H1 (cell line): ENCODE measurements at regions not wholly inside any gene's neighbourhood (a gene's known extent, or its start where the extent isn't known, plus 50 kb on each side); places are given as distances from the start of the nearest gene placed in this dataset.

Experiments
- CTCF ChIA-PET: fragments of 300-600 bp; sonication (Branson Sonifier 250); formaldehyde crosslinking; loops from one replicate; lab custom pipeline; 2021; ENCODE audit not compliant: partially characterized antibody; lab: Charles Lee
- POLR2A ChIA-PET: fragments of 300-600 bp; sonication (Branson Sonifier 250); formaldehyde crosslinking; loops from one replicate; lab custom pipeline; 2021; ENCODE audit warnings: inconsistent platforms; ENCODE audit not compliant: partially characterized antibody; lab: Charles Lee
- DNase-seq, 2 experiments: peaks; one replicate each; pipeline versions ENCODE4 v3.0.0 to v3.0.0-alpha.2; 2010 to 2022; ENCODE audit warnings: low spot score in 2 of 2, low read depth in 1 of 2, mixed read lengths in 1 of 2
- FAIRE-seq: peaks from 2 replicates; lab custom pipeline; 2011; peaks lifted over from hg19 to GRCh38; lab: Jason Lieb, UNC
- H2AFZ ChIP-seq: 2 replicates; pipeline ENCODE4 v1.8.1; 2012; ENCODE audit warnings: low read length, inconsistent platforms
- H2AK5ac ChIP-seq: 2 replicates; pipeline ENCODE4 v1.6.1; 2013; ENCODE audit warnings: low read depth, low read length
- H2BK120ac ChIP-seq: replicated peaks from 2 replicates; pipeline ENCODE3; 2013; ENCODE audit warnings: low read depth, low read length, inconsistent platforms
- H2BK12ac ChIP-seq: 2 replicates; pipeline ENCODE4 v1.6.1; 2013; ENCODE audit warnings: low read depth, low read length
- H2BK15ac ChIP-seq: 2 replicates; pipeline ENCODE4 v1.6.1; 2013; ENCODE audit warnings: low read length
- H2BK20ac ChIP-seq: 2 replicates; pipeline ENCODE4 v1.6.1; 2013; ENCODE audit warnings: low read length
- H2BK5ac ChIP-seq: 2 replicates; pipeline ENCODE4 v1.6.1; 2013; ENCODE audit warnings: low read depth, low read length
- H3K14ac ChIP-seq: 2 replicates; pipeline ENCODE4 v1.6.1; 2013; ENCODE audit warnings: inconsistent platforms; ENCODE audit not compliant: insufficient read length
- H3K18ac ChIP-seq: 2 replicates; pipeline ENCODE4 v1.6.1; 2013; ENCODE audit warnings: low read length; ENCODE audit errors: extremely low read depth
- H3K23ac ChIP-seq: 2 replicates; pipeline ENCODE4 v1.6.1; 2013; ENCODE audit warnings: inconsistent platforms; ENCODE audit not compliant: insufficient read length
- H3K23me2 ChIP-seq: 2 replicates; pipeline ENCODE4 v1.6.1; 2013; ENCODE audit warnings: low read depth, low read length
- H3K27ac ChIP-seq: 2 replicates; pipeline ENCODE4 v1.6.1; 2011; ENCODE audit warnings: low read depth, low read length, inconsistent platforms
- H3K27me3 ChIP-seq, 4 experiments: replicated peaks in 1 of 4; 1 replicate in 1 of 4; 2 replicates in 3 of 4; pipeline versions ENCODE4 v1.6.1 to v1.8.1; 2011 to 2013; ENCODE audit warnings: low read length in 3 of 4, mild to moderate bottlenecking in 3 of 4, inconsistent platforms in 2 of 4, mixed read lengths in 2 of 4, moderate library complexity in 1 of 4; ENCODE audit not compliant: control insufficient read depth in 3 of 4, insufficient read depth in 3 of 4; ENCODE audit errors: extremely low read depth in 1 of 4
- H3K36me3 ChIP-seq, 4 experiments: 2 replicates each; pipeline versions ENCODE4 v1.6.1 to v1.8.1; 2011 to 2013; ENCODE audit warnings: mild to moderate bottlenecking in 4 of 4, low read length in 3 of 4, moderate library complexity in 2 of 4, control low read depth in 1 of 4, inconsistent platforms in 1 of 4; ENCODE audit not compliant: insufficient read depth in 4 of 4, control insufficient read depth in 2 of 4
- H3K4ac ChIP-seq: replicated peaks from 2 replicates; pipeline ENCODE3; 2013; ENCODE audit warnings: low read length, low read depth, mixed read lengths, inconsistent platforms; ENCODE audit not compliant: insufficient read length
- H3K4me1 ChIP-seq, 4 experiments: replicated peaks in 1 of 4; 1 replicate in 1 of 4; 2 replicates in 3 of 4; pipeline versions ENCODE4 v1.6.1 to v1.8.1; 2011 to 2013; ENCODE audit warnings: low read length in 3 of 4, inconsistent platforms in 2 of 4, mixed read lengths in 1 of 4; ENCODE audit not compliant: insufficient read depth in 4 of 4, control insufficient read depth in 3 of 4
- H3K4me2 ChIP-seq, 2 experiments: 2 replicates each; pipeline versions ENCODE4 v1.6.1 to v1.8.1; 2011 to 2013; ENCODE audit warnings: low read depth in 2 of 2, low read length in 2 of 2, control low read depth in 1 of 2, inconsistent platforms in 1 of 2, mild to moderate bottlenecking in 1 of 2; ENCODE audit not compliant: insufficient read depth in 1 of 2
- H3K4me3 ChIP-seq, 4 experiments: fragments of 200-600, 300-600 bp in 1 of 4; sonication (generic), shearing (Covaris generic), sonication (Bioruptor Twin) in 1 of 4; 2 replicates each; pipeline versions ENCODE4 v1.5.1 to v1.8.1; 2011 to 2016; ENCODE audit warnings: low read length in 4 of 4, low read depth in 3 of 4, control low read depth in 2 of 4, inconsistent platforms in 2 of 4, mild to moderate bottlenecking in 2 of 4, mixed read lengths in 1 of 4, moderate library complexity in 1 of 4; ENCODE audit not compliant: insufficient read depth in 2 of 4; ENCODE audit errors: extremely low read depth in 1 of 4
- H3K56ac ChIP-seq: replicated peaks from 2 replicates; pipeline ENCODE3; 2013; ENCODE audit warnings: low read depth, mild to moderate bottlenecking, mixed read lengths, low read length, inconsistent platforms; ENCODE audit not compliant: insufficient read length
- H3K79me1 ChIP-seq: 2 replicates; pipeline ENCODE4 v1.6.1; 2013; ENCODE audit warnings: low read depth, low read length, control low read depth
- H3K79me2 ChIP-seq, 2 experiments: 2 replicates each; pipeline versions ENCODE4 v1.6.1 to v1.8.1; 2012 to 2013; ENCODE audit warnings: low read length in 2 of 2, mild to moderate bottlenecking in 2 of 2, inconsistent platforms in 1 of 2; ENCODE audit not compliant: insufficient read depth in 2 of 2, control insufficient read depth in 1 of 2
- H3K9ac ChIP-seq, 4 experiments: replicated peaks in 1 of 4; 1 replicate in 1 of 4; 2 replicates in 3 of 4; pipeline versions ENCODE4 v1.6.1 to v1.8.1; 2011 to 2013; ENCODE audit warnings: low read depth in 3 of 4, low read length in 3 of 4, control low read depth in 2 of 4, mild to moderate bottlenecking in 2 of 4, moderate library complexity in 2 of 4, inconsistent platforms in 1 of 4; ENCODE audit errors: extremely low read depth in 1 of 4
- H3K9me3 ChIP-seq, 2 experiments: 2 replicates each; pipeline versions ENCODE4 v1.6.1 to v1.8.1; 2012 to 2013; ENCODE audit warnings: mild to moderate bottlenecking in 2 of 2, moderate library complexity in 2 of 2, control low read depth in 1 of 2, inconsistent platforms in 1 of 2, low read depth in 1 of 2, low read length in 1 of 2, mixed read lengths in 1 of 2; ENCODE audit not compliant: insufficient read depth in 2 of 2
- H4K20me1 ChIP-seq, 2 experiments: replicated peaks in 1 of 2; 2 replicates each; pipeline versions ENCODE3 to v1.8.1; 2011 to 2013; ENCODE audit warnings: inconsistent platforms in 2 of 2, low read length in 2 of 2, mild to moderate bottlenecking in 1 of 2; ENCODE audit not compliant: insufficient read depth in 2 of 2, control insufficient read depth in 1 of 2
- H4K5ac ChIP-seq: 2 replicates; pipeline ENCODE4 v1.6.1; 2013; ENCODE audit warnings: low read length, low read depth, mixed read lengths, inconsistent platforms; ENCODE audit not compliant: insufficient read length
- H4K8ac ChIP-seq: 2 replicates; pipeline ENCODE4 v1.8.0; 2013; ENCODE audit warnings: mild to moderate bottlenecking, moderate library complexity, low read length, inconsistent platforms; ENCODE audit not compliant: insufficient read depth; ENCODE audit errors: extremely low read depth
- H4K91ac ChIP-seq: replicated peaks from 2 replicates; pipeline ENCODE3; 2013; ENCODE audit warnings: low read length, mixed read lengths, inconsistent platforms; ENCODE audit not compliant: insufficient read length
- ATF3 ChIP-seq: IDR thresholded peaks from 2 replicates; pipeline ENCODE4 v1.6.1; 2011; ENCODE audit warnings: low read depth, mild to moderate bottlenecking, low read length; ENCODE audit not compliant: insufficient read depth
- CHD2 ChIP-seq: IDR thresholded peaks from 2 replicates; pipeline ENCODE4 v1.6.1; 2012; ENCODE audit warnings: low read length, improper control_type of control experiment
- CTBP2 ChIP-seq: IDR thresholded peaks from 2 replicates; pipeline ENCODE4 v1.7.0; 2011; ENCODE audit warnings: borderline replicate concordance, mild to moderate bottlenecking, moderate library complexity, mixed read lengths, low read length; ENCODE audit not compliant: insufficient read depth, insufficient read length
- EP300 ChIP-seq, 2 experiments: IDR thresholded peaks; 1 replicate in 1 of 2; 2 replicates in 1 of 2; pipeline ENCODE4 v1.6.1; 2011 to 2012; ENCODE audit warnings: low read depth in 2 of 2, low read length in 2 of 2, mild to moderate bottlenecking in 2 of 2, borderline replicate concordance in 1 of 2, inconsistent platforms in 1 of 2, moderate library complexity in 1 of 2
- KDM1A ChIP-seq: fragments of 200-600, 300-600 bp; sonication (generic); IDR thresholded peaks from 2 replicates; pipeline ENCODE4 v1.7.1; 2016; ENCODE audit warnings: mild to moderate bottlenecking, low read length, borderline replicate concordance
- POLR2AphosphoS5 ChIP-seq: IDR thresholded peaks from 2 replicates; pipeline ENCODE4 v1.6.1; 2011; ENCODE audit warnings: low read depth, low read length
- RNF2 ChIP-seq: fragments of 200-900, 300-1000 bp; sonication (generic); IDR thresholded peaks from 2 replicates; pipeline ENCODE4 v1.7.1; 2016; ENCODE audit warnings: borderline replicate concordance, low read depth, mild to moderate bottlenecking, antibody characterized with exemption, low read length; ENCODE audit not compliant: poor library complexity, severe bottlenecking; ENCODE audit errors: missing control alignments
- SUZ12 ChIP-seq: fragments of 200-600 bp; sonication (generic); IDR thresholded peaks from 2 replicates; pipeline ENCODE4 v1.6.1; 2012; ENCODE audit warnings: mild to moderate bottlenecking, inconsistent platforms, low read length, moderate library complexity, mixed read lengths
- TAF7 ChIP-seq: optimal IDR thresholded peaks from 2 replicates; pipeline ENCODE3; 2011; ENCODE audit warnings: low read depth, mild to moderate bottlenecking, inconsistent platforms, low read length, moderate library complexity, borderline replicate concordance
- ZNF274 ChIP-seq: IDR thresholded peaks from 2 replicates; pipeline ENCODE4 v1.7.0; 2012; ENCODE audit warnings: low read length, borderline replicate concordance; ENCODE audit errors: extremely low read depth
- WGBS, 2 experiments: shearing (Covaris generic) in 1 of 2; methylation state at CpG; one replicate each; pipeline versions ENCODE4 v1.1.6 to v1.1.7; 2013 to 2015; ENCODE audit warnings: low lambda C conversion rate in 2 of 2, mixed read lengths in 2 of 2, inconsistent platforms in 1 of 2, low coverage in 1 of 2, missing lambda C conversion rate in 1 of 2; ENCODE audit not compliant: insufficient replicate concordance in 2 of 2, insufficient coverage in 1 of 2, insufficient read length in 1 of 2; ENCODE audit errors: extremely low coverage in 1 of 2, missing lambda C conversion rate in 1 of 2; 5-methylcytosine and 5-hydroxymethylcytosine counted together

- H3K79me2 ChIP-seq = no peaks in the 10 kb centered on the region
- no peak overlapping the region for H3K9ac ChIP-seq
- CTCF ChIA-PET = interaction anchor here (2.6 to 6.9 kb wide), 2 partner anchors 19 to 40 kb away, joined by 14 to 41 read pairs; no protein-coding TSS in a partner anchor
- H3K56ac ChIP-seq = no peak overlapping the region
- POLR2A ChIA-PET = no interaction called here
- H2BK15ac ChIP-seq = no peak overlapping the region
- no peak overlapping the region for H2BK5ac ChIP-seq
- H3K23me2 ChIP-seq = no peaks in the 10 kb centered on the region
- H3K4me2 ChIP-seq = no peak overlapping the region
- H3K18ac ChIP-seq = no peak overlapping the region
- H3K27me3 ChIP-seq = no peaks in the 10 kb centered on the region
- no peak overlapping the region for H2AFZ ChIP-seq
- no peak overlapping the region for H2AK5ac ChIP-seq
- H3K9me3 ChIP-seq = peaks cover 11 to 12% of the 10 kb centered on the region in 2 experiments
- H4K8ac ChIP-seq = no peak overlapping the region
- no peak overlapping the region for H4K91ac ChIP-seq
- no peak overlapping the region for H4K5ac ChIP-seq
- H3K4me3 ChIP-seq = no peak overlapping the region
- WGBS, 2 experiments = 91% methylated on average over 3 of the region's 3 CpGs; no CpG with 5 or more reads in 1 of the 2 experiments
- no peak overlapping the region for H3K23ac ChIP-seq
- H3K79me1 ChIP-seq = no peaks in the 10 kb centered on the region
- no peaks in the 10 kb centered on the region for H4K20me1 ChIP-seq
- H2BK120ac ChIP-seq = no peak overlapping the region
- no peaks in the 10 kb centered on the region for H3K4me1 ChIP-seq
- DNase-seq (no peak), FAIRE-seq (no peak)
- H3K27ac ChIP-seq = no peak overlapping the region
- no peak overlapping the region for H2BK12ac ChIP-seq
- H3K36me3 ChIP-seq = no peaks in the 10 kb centered on the region
- no peak overlapping the region for H3K4ac ChIP-seq
- no peak overlapping the region for H3K14ac ChIP-seq
- H2BK20ac ChIP-seq = no peak overlapping the region
- no peak for TF ChIP-seq TAF7
- TF ChIP-seq SUZ12 = no peak
- TF ChIP-seq KDM1A = no peak
- no peak for TF ChIP-seq RNF2
- TF ChIP-seq CTBP2 = no peak
- TF ChIP-seq POLR2AphosphoS5 = no peak
- no peak for TF ChIP-seq EP300 (IDR thresholded peaks at IDR 0.05; ENCODE audit: borderline replicate concordance in 1 of 2, low read depth in 2 of 2, low read length in 2 of 2)
- TF ChIP-seq ATF3 = no peak
- TF ChIP-seq CHD2 = no peak
- no peak for TF ChIP-seq ZNF274
These were observed 207.1 kb downstream of the GALC start for GRCh38 chr14:87785897-87786296.
